Osteoblast (primary cell): ENCODE measurements at regions not wholly inside any gene's neighbourhood (a gene's known extent, or its start where the extent isn't known, plus 50 kb on each side); places are given as distances from the start of the nearest gene placed in this dataset.

Experiments used
- DNase-seq: peaks from one replicate; pipeline ENCODE4 v3.0.0; 2011; ENCODE audit warnings: low spot score, mixed read lengths; ENCODE audit not compliant: insufficient read length; ENCODE audit errors: missing footprints
- H2AFZ ChIP-seq: 2 replicates; pipeline ENCODE4 v1.6.0; 2011; ENCODE audit warnings: mild to moderate bottlenecking, low read length
- H3K27ac ChIP-seq: 2 replicates; pipeline ENCODE4 v1.5.1; 2011; ENCODE audit warnings: mild to moderate bottlenecking, low read depth, low read length, moderate library complexity
- H3K27me3 ChIP-seq: 2 replicates; pipeline ENCODE4 v1.6.0; 2012; ENCODE audit warnings: mild to moderate bottlenecking, control low read depth, inconsistent platforms, low read length, moderate library complexity; ENCODE audit not compliant: insufficient read depth
- H3K36me3 ChIP-seq: 2 replicates; pipeline ENCODE4 v1.5.1; 2011; ENCODE audit warnings: mild to moderate bottlenecking, low read length, control low read depth, moderate library complexity; ENCODE audit not compliant: insufficient read depth
- H3K4me1 ChIP-seq: 2 replicates; pipeline ENCODE4 v1.5.1; 2011; ENCODE audit warnings: mild to moderate bottlenecking, low read length, control low read depth, moderate library complexity; ENCODE audit not compliant: insufficient read depth
- H3K4me2 ChIP-seq: 2 replicates; pipeline ENCODE4 v1.6.0; 2011; ENCODE audit warnings: mild to moderate bottlenecking, low read length; ENCODE audit not compliant: insufficient read depth
- H3K4me3 ChIP-seq: fragments of 200-600 bp; sonication (generic); 3 replicates; pipeline ENCODE4 v1.5.1; 2012; ENCODE audit warnings: mild to moderate bottlenecking, low read length, inconsistent platforms; ENCODE audit not compliant: insufficient read depth
- H3K79me2 ChIP-seq: 2 replicates; pipeline ENCODE4 v1.6.0; 2012; ENCODE audit warnings: mild to moderate bottlenecking, low read length, control low read depth, inconsistent platforms; ENCODE audit not compliant: insufficient read depth
- H3K9me3 ChIP-seq: 2 replicates; pipeline ENCODE4 v1.5.1; 2011; ENCODE audit warnings: low read depth, low read length, control low read depth
- H4K20me1 ChIP-seq: 2 replicates; pipeline ENCODE4 v1.6.0; 2012; ENCODE audit warnings: mild to moderate bottlenecking, low read length, control low read depth; ENCODE audit not compliant: insufficient read depth
- CTCF ChIP-seq: IDR thresholded peaks from 2 replicates; pipeline ENCODE4 v1.5.1; 2011; ENCODE audit warnings: mild to moderate bottlenecking, low read depth, low read length, moderate library complexity; ENCODE audit errors: extremely low read depth

GRCh38 chr13:58302349-58302748, 670.8 kb downstream of the PCDH17 start:
- no peak overlapping the region for H3K4me2 ChIP-seq
- no peaks in the 10 kb centered on the region for H3K79me2 ChIP-seq
- no peak for TF ChIP-seq CTCF

GRCh38 chr13:58306062-58306461, 674.5 kb downstream of the PCDH17 start:
- no peak overlapping the region for H2AFZ ChIP-seq
- H4K20me1 ChIP-seq: no peaks in the 10 kb centered on the region
- no peaks in the 10 kb centered on the region for H3K27me3 ChIP-seq
- no peak for TF ChIP-seq CTCF
- no peaks in the 10 kb centered on the region for H3K9me3 ChIP-seq
- H3K79me2 ChIP-seq: no peaks in the 10 kb centered on the region
- no peak for DNase-seq
- no peaks in the 10 kb centered on the region for H3K4me1 ChIP-seq
- H3K27ac ChIP-seq: no peak overlapping the region
- H3K36me3 ChIP-seq: no peaks in the 10 kb centered on the region
- no peak overlapping the region for H3K4me2 ChIP-seq
- H3K4me3 ChIP-seq: no peak overlapping the region

More at GRCh38 chr13:58302349-58302748, 670.8 kb downstream of the PCDH17 start:
- Histone ChIP-seq H3K36me3 (no peaks in the 10 kb centered on the region), H3K27ac (no peak overlapping the region), H3K27me3 (no peaks in the 10 kb centered on the region), H3K4me3 (no peak overlapping the region), H4K20me1 (no peaks in the 10 kb centered on the region), H3K9me3 (no peaks in the 10 kb centered on the region), H3K4me1 (no peaks in the 10 kb centered on the region), H2AFZ (no peak overlapping the region)
- DNase-seq: no peak

- H3K4me2 ChIP-seq: no peak overlapping the region
- no peak overlapping the region for H2AFZ ChIP-seq
- no peak overlapping the region for H3K27ac ChIP-seq
- H3K9me3 ChIP-seq: no peaks in the 10 kb centered on the region
- H3K36me3 ChIP-seq: no peaks in the 10 kb centered on the region
- H3K4me3 ChIP-seq: no peak overlapping the region
- no peaks in the 10 kb centered on the region for H4K20me1 ChIP-seq
- DNase-seq: no peak
- no peaks in the 10 kb centered on the region for H3K4me1 ChIP-seq
- TF ChIP-seq CTCF: no peak
- no peaks in the 10 kb centered on the region for H3K79me2 ChIP-seq
- H3K27me3 ChIP-seq: no peaks in the 10 kb centered on the region
Measured at GRCh38 chr13:58313219-58313618, 681.7 kb downstream of the PCDH17 start.

- Histone ChIP-seq H3K27ac (no peak overlapping the region), H3K79me2 (no peaks in the 10 kb centered on the region), H3K4me2 (no peak overlapping the region), H3K4me1 (no peaks in the 10 kb centered on the region), H3K27me3 (no peaks in the 10 kb centered on the region), H4K20me1 (no peaks in the 10 kb centered on the region), H3K36me3 (no peaks in the 10 kb centered on the region), H3K9me3 (no peaks in the 10 kb centered on the region), H3K4me3 (no peak overlapping the region), H2AFZ (no peak overlapping the region)
- no peak for DNase-seq
- TF ChIP-seq CTCF: no peak
Measured at GRCh38 chr13:58318495-58319167, 687.1 kb downstream of the PCDH17 start.
